ENCODE measurements at regions not wholly inside any gene's neighbourhood (a gene's known extent, or its start where the extent isn't known, plus 50 kb on each side); places are given as distances from the start of the nearest gene placed in this dataset.
"Not testable (repeated sequence)": the region's sequence is repeated elsewhere in the genome, so short reads cannot be mapped to it uniquely, and the experiment has no call there.

GRCh38 chr6:48493432-48493831 is 382.4 kb upstream of the PTCHD4 start:
- TF ChIP-seq CTCF, POLR2A (IDR thresholded peaks at IDR 0.05): not testable (repeated sequence)

Measured in testis (tissue), 2 donors.